ENCODE measurements at regions not wholly inside any gene's neighbourhood (a gene's known extent, or its start where the extent isn't known, plus 50 kb on each side); places are given as distances from the start of the nearest gene placed in this dataset.
"Not testable (repeated sequence)": the region's sequence is repeated elsewhere in the genome, so short reads cannot be mapped to it uniquely, and the experiment has no call there.

DNA sequence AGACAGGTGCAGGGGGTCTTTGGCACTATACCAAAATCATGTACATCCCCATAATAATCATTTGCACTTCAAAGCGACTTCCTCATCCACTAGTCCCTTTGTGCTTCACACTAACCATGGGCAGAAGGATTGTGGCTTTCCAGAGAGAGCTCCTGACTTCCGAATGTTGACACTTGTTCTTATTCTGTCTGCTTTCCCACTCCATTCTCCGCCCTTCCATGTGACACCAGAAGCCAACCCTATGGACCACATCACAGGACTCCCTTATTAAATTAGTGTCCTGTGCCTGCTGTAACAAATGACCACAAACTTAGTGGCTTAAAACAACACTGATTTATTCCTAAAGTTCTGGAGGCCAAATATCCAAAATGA lies 91.6 kb downstream of the CMC2 start:
- no peak for DNase-seq
- Mint-ChIP-seq H3K9me3 (peaks cover 3% of the 10 kb centered on the region), H3K4me1 (peaks cover 5% of the 10 kb centered on the region), H3K36me3 (ENCODE audit: low read depth) (no peaks in the 10 kb centered on the region), H3K27ac (no peak overlapping the region), H3K4me3 (no peak overlapping the region), H3K27me3 (peaks cover 2% of the 10 kb centered on the region)
- intact Hi-C loops (cut with micrococcal nuclease), result no loop called here

DNA sequence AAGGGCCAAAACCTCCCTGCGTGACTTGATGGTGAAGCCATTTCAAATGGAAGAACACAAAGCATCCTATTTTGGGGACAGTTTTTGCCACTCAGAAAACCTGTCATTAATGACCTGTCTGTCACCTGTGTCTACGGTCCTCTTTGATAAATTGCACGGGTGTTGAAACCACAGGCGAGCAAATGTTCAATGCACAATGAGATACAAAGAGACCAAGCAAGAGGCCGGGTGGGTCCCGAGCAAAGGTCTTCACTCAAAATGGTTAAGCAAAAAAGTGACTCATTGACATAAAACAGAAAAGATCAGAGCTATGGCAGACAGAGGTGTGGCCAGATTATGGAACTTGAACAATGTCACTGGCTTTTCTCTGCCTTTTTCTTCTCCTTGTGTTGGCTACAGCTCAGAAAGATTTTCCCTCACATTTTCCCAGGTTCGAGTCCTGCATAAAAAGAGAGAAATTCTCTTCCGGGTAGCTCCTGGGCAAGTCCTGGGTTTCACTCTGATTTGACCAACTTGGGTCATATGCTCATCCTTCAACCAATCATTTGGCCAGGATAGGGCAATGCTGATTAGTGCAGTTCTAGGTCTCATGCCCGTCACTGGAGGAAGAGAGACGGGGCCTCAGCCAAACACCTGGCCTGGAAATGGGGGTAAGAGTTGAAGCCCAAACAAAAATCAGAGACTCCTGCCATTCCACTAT lies 92.2 kb downstream of the CMC2 start:
- H3K4me1 Mint-ChIP-seq, result peaks cover 5% of the 10 kb centered on the region
- H3K4me3 Mint-ChIP-seq, result no peak overlapping the region
- H3K27me3 Mint-ChIP-seq, result peaks cover 2% of the 10 kb centered on the region
- H3K27ac Mint-ChIP-seq, result no peak overlapping the region
- no peak for DNase-seq
- peaks cover 3% of the 10 kb centered on the region for H3K9me3 Mint-ChIP-seq
- intact Hi-C loops (cut with micrococcal nuclease), result no loop called here
- H3K36me3 Mint-ChIP-seq (ENCODE audit: low read depth), result no peaks in the 10 kb centered on the region

DNA sequence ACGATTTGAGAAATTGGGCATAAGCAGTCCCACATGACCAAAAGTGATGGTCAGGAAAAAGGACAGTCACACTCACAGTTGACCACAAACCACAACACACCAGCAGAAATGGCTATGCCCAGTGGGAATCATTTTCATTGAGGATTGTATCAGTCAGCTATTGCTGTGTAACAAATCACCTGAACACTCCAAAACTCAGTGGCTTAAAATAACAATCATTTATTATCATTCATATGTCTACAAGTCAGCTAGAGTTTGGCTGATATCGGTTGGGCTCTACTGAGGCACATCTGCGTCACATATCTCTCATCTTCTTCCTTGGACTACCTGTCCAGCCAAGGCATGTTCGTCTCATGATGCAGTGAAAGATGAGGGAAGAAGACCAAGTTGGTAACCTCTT lies 93.3 kb downstream of the CMC2 start:
- intact Hi-C loops (cut with micrococcal nuclease), result no loop called here
- H3K4me1 Mint-ChIP-seq, result peaks cover 5% of the 10 kb centered on the region
- peaks cover 2% of the 10 kb centered on the region for H3K27me3 Mint-ChIP-seq
- no peak overlapping the region for H3K4me3 Mint-ChIP-seq
- peaks cover 3% of the 10 kb centered on the region for H3K9me3 Mint-ChIP-seq
- H3K36me3 Mint-ChIP-seq (ENCODE audit: low read depth), result no peaks in the 10 kb centered on the region
- DNase-seq, result no peak
- no peak overlapping the region for H3K27ac Mint-ChIP-seq

DNA sequence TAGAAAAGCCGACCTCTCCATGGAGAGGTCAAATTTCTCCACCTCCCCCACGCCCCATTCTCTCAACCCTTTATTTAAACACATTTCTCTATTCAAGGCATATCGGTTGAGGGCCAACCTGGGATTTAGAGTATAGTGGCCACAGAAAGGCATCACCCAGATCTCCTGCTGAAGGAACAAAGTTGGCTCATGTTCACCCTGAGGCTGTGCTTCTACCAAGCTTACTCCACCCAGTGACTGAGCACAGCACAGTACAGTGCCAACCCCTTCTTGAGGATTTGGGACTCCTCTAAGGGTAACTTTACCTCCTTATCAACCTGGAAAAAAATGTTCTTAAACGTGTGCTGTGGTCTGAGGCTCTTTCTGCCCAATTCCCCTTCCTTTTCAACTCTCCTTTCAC lies 94.0 kb downstream of the CMC2 start:
- intact Hi-C loops (cut with micrococcal nuclease), result no loop called here
- Mint-ChIP-seq H3K27me3 (peaks cover 2% of the 10 kb centered on the region), H3K4me3 (no peak overlapping the region), H3K27ac (no peak overlapping the region), H3K9me3 (peaks cover 3% of the 10 kb centered on the region), H3K36me3 (ENCODE audit: low read depth) (no peaks in the 10 kb centered on the region), H3K4me1 (peaks cover 5% of the 10 kb centered on the region)
- DNase-seq, result no peak

DNA sequence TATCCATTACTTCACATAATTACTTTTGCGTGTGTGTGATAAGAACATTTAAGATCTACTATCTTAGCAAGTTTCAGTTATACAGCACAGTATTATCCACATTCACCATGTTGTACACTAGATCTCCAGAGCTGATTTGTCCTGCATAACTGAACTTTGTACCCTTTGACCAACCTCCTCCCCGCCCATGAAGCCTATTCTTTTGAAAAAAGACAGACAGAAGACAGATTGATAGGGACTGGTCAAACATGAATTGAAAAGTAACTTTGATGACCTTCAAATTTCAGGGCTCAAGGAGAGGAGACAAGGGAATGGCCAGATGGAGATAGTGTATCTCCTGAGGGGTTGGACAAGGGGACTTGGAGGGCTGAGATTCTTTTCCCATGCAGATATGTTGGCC lies 96.3 kb downstream of the CMC2 start:
- peaks cover 2% of the 10 kb centered on the region for H3K27me3 Mint-ChIP-seq
- no peaks in the 10 kb centered on the region for H3K36me3 Mint-ChIP-seq (ENCODE audit: low read depth)

DNA sequence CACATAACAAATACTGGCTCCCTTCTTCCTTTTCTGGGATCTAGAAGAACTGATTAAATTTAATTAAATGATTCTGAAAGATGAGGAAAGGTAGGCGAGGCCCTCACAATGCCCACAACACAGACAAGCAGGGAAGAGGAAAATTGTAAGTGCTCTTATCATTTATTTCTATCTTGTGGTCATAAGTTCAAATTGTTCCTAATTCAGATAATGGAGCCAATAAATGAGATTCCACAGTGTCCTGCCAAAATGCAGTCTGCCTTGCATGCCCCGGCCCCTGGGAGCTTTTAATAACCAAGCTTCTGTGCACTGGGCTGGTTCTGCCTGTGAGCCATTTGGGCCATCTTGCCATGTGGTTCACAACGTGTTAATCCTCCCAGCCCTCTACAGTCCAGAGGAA lies 97.0 kb downstream of the CMC2 start:
- H3K27ac Mint-ChIP-seq, result no peak overlapping the region
- intact Hi-C loops (cut with micrococcal nuclease), result no loop called here
- no peak for DNase-seq
- H3K27me3 Mint-ChIP-seq, result peaks cover 2% of the 10 kb centered on the region
- no peaks in the 10 kb centered on the region for H3K36me3 Mint-ChIP-seq (ENCODE audit: low read depth)
- peaks cover 3% of the 10 kb centered on the region for H3K9me3 Mint-ChIP-seq
- H3K4me1 Mint-ChIP-seq, result no peaks in the 10 kb centered on the region
- no peak overlapping the region for H3K4me3 Mint-ChIP-seq

More for the DNA sequence above, 96.3 kb downstream of the CMC2 start:
- intact Hi-C loops (cut with micrococcal nuclease), result no loop called here
- Mint-ChIP-seq H3K4me3 (no peak overlapping the region), H3K27ac (no peak overlapping the region), H3K9me3 (peaks cover 3% of the 10 kb centered on the region), H3K4me1 (no peaks in the 10 kb centered on the region)
- no peak for DNase-seq

DNA sequence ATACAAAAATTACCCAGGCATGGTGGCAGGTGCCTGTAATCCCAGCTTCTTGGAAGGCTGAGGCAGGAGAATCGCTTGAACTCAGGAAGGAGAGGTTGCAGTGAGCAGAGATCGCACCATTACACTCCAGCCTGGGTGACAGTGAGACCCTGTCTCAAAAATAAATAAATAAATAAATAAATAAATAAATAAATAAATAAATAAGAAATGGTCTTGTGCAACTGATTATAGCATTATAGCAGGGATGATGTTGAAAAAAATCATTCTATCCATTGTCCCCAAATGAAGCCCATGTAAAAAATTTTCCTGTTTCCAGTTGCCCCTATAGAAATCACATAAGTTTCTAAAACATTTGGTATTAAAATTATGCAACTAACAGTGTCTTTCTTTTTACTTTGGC lies 100.5 kb downstream of the CMC2 start:
- DNase-seq; H3K4me1 Mint-ChIP-seq; H3K27ac Mint-ChIP-seq; H3K36me3 Mint-ChIP-seq (ENCODE audit: low read depth); H3K4me3 Mint-ChIP-seq; intact Hi-C loops (cut with micrococcal nuclease); H3K9me3 Mint-ChIP-seq; H3K27me3 Mint-ChIP-seq: not testable (repeated sequence)

DNA sequence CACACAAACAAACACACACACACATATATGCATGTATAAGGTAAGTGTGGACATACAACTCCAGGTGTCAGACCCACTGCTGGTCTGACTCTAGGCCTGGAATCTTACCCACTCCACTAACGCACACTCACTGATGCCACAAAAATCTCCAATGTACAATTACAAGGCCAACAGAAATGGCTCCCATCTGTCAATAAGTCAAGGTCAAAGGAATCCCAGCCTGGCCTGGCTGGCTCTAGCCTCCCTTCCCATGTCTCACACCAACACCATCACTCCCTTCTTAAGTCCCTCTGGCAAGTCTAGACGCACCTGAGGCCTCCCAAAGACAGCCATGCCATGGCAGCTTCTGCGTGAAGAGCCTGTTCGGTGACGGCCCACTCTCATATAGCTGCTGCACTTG lies 99.2 kb upstream of the CDYL2 start:
- DNase-seq, result no peak
- no peak overlapping the region for H3K4me3 Mint-ChIP-seq
- no peaks in the 10 kb centered on the region for H3K4me1 Mint-ChIP-seq
- H3K27ac Mint-ChIP-seq, result no peak overlapping the region
- H3K27me3 Mint-ChIP-seq, result peaks cover 2% of the 10 kb centered on the region
- H3K9me3 Mint-ChIP-seq, result no peaks in the 10 kb centered on the region
- H3K36me3 Mint-ChIP-seq (ENCODE audit: low read depth), result no peaks in the 10 kb centered on the region
- intact Hi-C loops (cut with micrococcal nuclease), result no loop called here

DNA sequence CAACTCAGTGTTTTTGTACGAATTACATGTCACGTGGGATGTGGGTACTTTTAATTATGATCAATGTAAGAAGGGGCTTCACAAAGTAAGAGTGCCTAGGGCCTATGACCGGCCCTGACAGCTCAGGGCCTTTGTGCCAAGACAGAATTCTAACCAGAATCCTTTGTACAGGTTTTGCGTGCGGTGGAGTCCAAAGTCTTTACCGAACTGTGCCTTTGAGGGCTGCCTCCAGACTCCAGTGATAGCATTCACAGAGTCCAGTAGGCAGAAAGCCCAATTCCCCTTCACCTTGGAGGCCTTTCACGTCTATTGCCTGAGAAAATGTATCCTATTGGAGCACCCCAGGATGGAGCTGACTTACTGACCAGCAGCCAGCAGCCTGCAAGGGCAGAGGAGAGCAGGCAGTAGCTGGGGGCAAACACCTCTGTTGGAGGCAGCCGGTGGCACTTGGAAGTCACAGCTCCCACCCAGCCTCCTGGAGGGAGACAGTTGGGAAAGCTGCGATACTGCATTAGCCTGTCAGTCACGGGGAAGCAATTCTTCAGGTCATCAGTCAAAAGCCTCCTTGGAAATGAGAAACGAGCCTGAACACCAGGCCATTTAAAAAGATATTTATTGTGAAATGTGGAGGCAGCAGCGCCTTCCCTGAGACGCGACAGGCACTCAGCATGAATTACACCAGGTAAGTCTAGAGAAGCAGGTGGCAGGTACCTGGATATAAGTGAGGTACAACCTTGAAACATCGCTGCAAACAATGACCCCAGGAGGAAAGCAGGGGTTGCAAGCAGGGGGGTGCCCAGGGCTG lies 98.1 kb upstream of the CDYL2 start:
- intact Hi-C loops (cut with micrococcal nuclease), result no loop called here

DNA sequence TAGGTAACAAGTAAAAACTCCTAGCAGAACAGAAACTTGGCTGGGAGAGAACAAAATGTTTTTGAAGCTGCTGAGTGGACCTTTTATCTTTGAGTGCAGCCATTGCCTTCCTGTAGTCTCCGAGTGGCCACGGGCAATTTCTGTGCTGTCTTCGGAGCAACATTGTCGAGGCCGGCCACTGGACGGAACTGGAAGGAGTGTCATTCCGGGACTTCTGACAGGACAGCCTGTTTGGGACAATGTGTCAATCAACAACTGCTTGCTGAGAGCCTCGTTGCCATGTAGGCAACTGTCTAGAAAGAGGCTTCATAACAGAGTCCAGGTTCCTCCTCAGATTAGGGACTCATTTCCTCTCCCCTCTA lies 96.2 kb upstream of the CDYL2 start:
- peaks cover 2% of the 10 kb centered on the region for H3K27me3 Mint-ChIP-seq
- no peaks in the 10 kb centered on the region for H3K36me3 Mint-ChIP-seq (ENCODE audit: low read depth)

More for the DNA sequence above, 98.1 kb upstream of the CDYL2 start:
- Mint-ChIP-seq H3K27ac (no peak overlapping the region), H3K4me1 (no peaks in the 10 kb centered on the region), H3K4me3 (no peak overlapping the region), H3K36me3 (ENCODE audit: low read depth) (no peaks in the 10 kb centered on the region), H3K9me3 (no peaks in the 10 kb centered on the region), H3K27me3 (peaks cover 2% of the 10 kb centered on the region)
- DNase-seq, result no peak

DNA sequence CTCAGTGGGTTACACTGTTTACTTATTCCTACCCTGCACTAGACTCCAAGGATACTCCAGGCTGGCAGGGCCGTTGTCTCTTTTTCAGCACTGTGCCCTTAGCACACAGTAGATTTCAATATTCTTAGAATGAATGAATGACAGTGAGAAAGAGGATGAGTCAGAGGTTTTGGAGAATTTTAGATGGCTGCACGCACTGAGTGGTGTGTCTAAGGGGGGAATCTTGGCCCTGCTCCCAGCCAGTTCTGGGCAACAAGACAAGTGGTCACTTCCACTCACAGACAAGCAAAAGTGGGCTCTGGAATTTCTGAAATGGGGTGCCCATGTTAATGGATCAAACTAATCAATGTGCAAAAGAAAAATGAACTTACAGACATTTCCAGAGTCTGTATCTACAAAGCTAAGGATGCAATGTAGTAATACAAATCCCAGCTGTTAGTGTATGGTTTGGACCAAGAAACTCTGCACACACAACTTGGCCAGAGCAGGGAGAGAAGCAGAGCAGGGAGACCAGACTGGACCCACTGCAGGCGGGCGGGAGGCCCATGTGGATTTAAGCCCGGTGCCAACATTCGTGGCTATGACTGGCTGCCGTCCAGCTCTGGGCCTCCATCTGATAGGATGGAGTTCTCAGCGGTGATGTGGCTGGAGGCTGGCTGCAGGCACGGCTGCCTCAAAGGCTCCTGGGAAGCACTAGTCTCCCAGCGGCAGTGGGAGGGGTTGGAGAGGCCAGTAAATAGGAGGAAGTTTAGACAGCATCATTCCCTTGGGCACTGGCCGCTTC lies 95.6 kb upstream of the CDYL2 start:
- Mint-ChIP-seq H3K4me1 (no peaks in the 10 kb centered on the region), H3K36me3 (ENCODE audit: low read depth) (no peaks in the 10 kb centered on the region), H3K9me3 (no peaks in the 10 kb centered on the region), H3K4me3 (no peak overlapping the region), H3K27me3 (peaks cover 2% of the 10 kb centered on the region), H3K27ac (no peak overlapping the region)
- DNase-seq, result no peak
- intact Hi-C loops (cut with micrococcal nuclease), result no loop called here

More for the DNA sequence above, 96.2 kb upstream of the CDYL2 start:
- H3K9me3 Mint-ChIP-seq, result no peaks in the 10 kb centered on the region
- no peak overlapping the region for H3K4me3 Mint-ChIP-seq
- H3K4me1 Mint-ChIP-seq, result no peaks in the 10 kb centered on the region
- no peak overlapping the region for H3K27ac Mint-ChIP-seq
- DNase-seq, result no peak
- intact Hi-C loops (cut with micrococcal nuclease), result no loop called here

DNA sequence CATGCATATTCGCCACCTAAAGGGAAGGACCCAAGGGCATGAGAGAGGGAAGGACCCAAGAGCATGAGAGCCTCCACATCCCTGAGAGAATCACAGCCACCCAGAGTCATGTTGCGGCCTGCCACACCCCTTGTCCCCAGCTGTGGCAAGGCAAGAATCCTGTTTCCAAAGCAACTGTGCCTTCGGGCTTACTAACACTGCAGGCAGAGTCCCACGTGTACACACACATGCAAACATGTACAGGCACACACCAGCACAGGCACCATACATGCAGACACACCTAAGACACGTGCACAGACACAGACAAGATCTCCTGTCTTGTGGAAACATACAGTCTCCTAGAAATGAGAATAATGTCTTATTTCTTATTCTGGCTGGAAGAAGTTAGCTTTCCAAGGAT lies 92.4 kb upstream of the CDYL2 start:
- intact Hi-C loops (cut with micrococcal nuclease), result no loop called here
- H3K36me3 Mint-ChIP-seq (ENCODE audit: low read depth), result no peaks in the 10 kb centered on the region
- DNase-seq, result no peak
- no peak overlapping the region for H3K4me3 Mint-ChIP-seq
- peaks cover 2% of the 10 kb centered on the region for H3K27me3 Mint-ChIP-seq
- no peak overlapping the region for H3K27ac Mint-ChIP-seq
- H3K4me1 Mint-ChIP-seq, result no peaks in the 10 kb centered on the region
- no peaks in the 10 kb centered on the region for H3K9me3 Mint-ChIP-seq

DNA sequence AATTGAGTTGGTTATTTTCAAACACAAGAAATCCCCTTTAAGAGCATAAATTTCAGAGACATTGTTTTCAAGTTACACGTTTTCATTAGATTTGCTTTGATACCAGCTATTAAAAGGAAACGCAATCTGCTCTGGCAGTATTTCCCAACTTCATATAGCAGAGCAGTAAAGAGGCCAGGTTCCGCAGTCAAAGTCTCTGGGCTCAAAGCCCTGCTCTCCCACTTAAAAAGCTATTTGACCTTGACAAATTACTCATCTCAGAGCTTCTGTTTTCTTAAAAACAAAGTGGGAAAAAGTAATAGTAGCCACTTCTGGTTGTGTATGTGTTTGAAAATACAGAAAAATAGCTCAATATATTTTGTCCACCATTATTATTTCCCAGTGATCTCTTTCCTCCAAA lies 89.7 kb upstream of the CDYL2 start:
- H3K36me3 Mint-ChIP-seq (ENCODE audit: low read depth), result no peaks in the 10 kb centered on the region
- H3K9me3 Mint-ChIP-seq, result no peaks in the 10 kb centered on the region
- no peak overlapping the region for H3K4me3 Mint-ChIP-seq
- DNase-seq, result no peak
- no peak overlapping the region for H3K27ac Mint-ChIP-seq
- H3K4me1 Mint-ChIP-seq, result no peaks in the 10 kb centered on the region
- H3K27me3 Mint-ChIP-seq, result peaks cover 2% of the 10 kb centered on the region
- intact Hi-C loops (cut with micrococcal nuclease), result no loop called here

DNA sequence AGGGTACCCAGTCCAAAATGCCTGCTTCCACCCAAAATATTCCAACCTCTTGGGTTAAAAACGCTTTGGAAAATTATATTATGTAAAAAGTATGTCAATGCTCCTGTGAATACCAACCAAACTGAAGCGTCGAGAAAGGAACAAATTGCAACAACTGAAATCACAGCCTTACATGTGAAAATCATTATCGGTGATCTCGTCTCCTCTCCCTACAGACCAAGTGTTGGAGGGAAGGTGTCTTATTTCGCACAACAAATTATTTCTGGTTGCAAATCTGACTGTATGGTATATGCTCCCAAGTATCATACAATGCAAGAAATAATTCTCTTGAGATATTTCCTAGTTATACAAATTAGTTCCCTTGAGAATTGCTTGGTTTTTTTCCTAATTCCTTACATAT lies 89.3 kb upstream of the CDYL2 start:
- Mint-ChIP-seq H3K36me3 (ENCODE audit: low read depth) (no peaks in the 10 kb centered on the region), H3K27ac (no peak overlapping the region), H3K4me3 (no peak overlapping the region), H3K9me3 (no peaks in the 10 kb centered on the region), H3K4me1 (no peaks in the 10 kb centered on the region), H3K27me3 (peaks cover 2% of the 10 kb centered on the region)
- DNase-seq, result no peak
- intact Hi-C loops (cut with micrococcal nuclease), result no loop called here

Measured in activated CD4-positive, alpha-beta T cell treated with anti-CD3 and anti-CD28 coated beads, Interleukin-2, amount 10 ng/mL, durations not matched to agents 24 days and 14 days (primary cell).